HG02798 (cell line): ENCODE measurements at regions not wholly inside any gene's neighbourhood (a gene's known extent, or its start where the extent isn't known, plus 50 kb on each side); places are given as distances from the start of the nearest gene placed in this dataset.
"Not testable (repeated sequence)": the region's sequence is repeated elsewhere in the genome, so short reads cannot be mapped to it uniquely, and the experiment has no call there.

Experiments
- ATAC-seq: cut with Tn5 transposase; IDR thresholded peaks from one replicate; pipeline ENCODE4 v1.9.1; 2021; ENCODE audit warnings: mild to moderate bottlenecking; ENCODE audit not compliant: unreplicated experiment, poor library complexity

DNA sequence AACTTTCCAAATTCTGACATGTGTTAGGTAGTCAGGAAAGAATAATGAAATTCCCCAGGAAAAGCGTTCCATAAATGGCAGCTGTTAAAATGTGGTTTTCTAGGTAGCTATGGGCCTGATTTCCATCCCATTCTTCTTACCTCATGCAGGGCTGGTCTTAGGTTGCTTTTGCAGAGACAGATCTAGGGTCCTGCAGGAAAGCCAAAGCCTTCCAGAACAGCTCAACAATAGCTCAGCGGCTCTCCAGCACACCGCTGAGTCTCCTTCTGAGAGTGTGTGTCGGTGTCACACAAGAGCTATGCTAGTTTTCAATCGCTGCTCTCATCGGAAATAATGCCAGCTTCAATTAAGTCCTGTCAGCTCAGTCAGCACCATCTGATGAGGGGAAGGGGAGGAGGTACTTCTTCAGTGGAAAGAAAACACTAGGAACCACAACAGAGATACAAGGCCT lies 106.7 kb downstream of the TMEM30B start:
- ATAC-seq: no peak

GRCh38 chr14:61171727-61172126 lies 109.4 kb downstream of the TMEM30B start:
- ATAC-seq: no peak

GRCh38 chr14:61168141-61168540 lies 113.0 kb downstream of the TMEM30B start:
- no peak for ATAC-seq

GRCh38 chr14:61167642-61168041 lies 113.5 kb downstream of the TMEM30B start:
- ATAC-seq: no peak

GRCh38 chr14:61160798-61161197 lies 120.3 kb downstream of the TMEM30B start:
- no peak for ATAC-seq

DNA sequence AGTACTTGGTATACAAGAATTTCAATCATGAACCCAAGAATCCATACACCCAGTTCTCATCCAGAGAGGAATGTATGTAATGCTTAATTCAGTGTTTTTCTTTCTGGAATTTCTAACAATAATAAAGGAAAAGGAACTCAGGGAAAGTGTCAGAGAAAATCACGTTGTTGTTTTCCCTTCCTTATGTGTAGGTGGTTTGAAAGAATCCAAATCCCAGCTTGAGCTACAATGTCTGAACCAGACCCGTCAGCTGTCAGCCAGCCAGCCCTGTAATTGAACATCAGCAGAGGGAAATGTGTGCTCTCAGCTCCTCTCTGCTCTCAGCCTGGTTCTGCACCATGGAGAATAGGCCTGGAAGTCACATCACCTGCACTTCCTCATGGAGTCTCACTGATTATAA lies 126.5 kb downstream of the TMEM30B start:
- ATAC-seq: no peak

DNA sequence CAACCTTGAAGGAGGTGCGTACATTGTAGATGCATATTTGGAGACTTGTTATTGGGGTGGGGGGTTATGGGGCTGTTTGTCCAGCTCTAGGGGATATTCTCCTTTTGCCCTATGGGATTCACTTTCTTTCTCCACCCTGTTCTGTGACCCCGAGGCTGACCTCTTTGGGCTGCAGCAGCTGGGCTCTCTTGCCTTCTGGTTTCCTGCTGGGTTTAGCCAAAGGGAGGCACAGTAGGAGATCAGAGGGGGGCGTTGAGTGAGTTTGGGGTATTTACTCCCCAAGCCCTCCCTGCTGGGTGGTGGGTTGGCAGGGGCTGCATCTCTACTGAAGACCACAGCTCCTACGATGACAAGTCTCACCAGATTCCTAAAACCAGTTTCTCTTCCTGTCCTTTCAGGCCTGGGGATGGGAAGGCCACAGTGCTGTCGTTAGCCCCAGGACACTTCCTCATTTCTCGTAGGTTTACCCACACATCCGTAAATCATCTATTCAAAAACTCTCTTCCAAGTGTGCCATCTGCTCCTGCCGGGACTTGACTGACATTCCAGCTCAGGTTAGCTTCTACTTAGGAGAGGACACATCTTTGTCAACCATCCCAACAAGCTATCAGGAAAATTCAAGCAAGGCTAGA lies 127.1 kb downstream of the TMEM30B start:
- ATAC-seq: no peak

DNA sequence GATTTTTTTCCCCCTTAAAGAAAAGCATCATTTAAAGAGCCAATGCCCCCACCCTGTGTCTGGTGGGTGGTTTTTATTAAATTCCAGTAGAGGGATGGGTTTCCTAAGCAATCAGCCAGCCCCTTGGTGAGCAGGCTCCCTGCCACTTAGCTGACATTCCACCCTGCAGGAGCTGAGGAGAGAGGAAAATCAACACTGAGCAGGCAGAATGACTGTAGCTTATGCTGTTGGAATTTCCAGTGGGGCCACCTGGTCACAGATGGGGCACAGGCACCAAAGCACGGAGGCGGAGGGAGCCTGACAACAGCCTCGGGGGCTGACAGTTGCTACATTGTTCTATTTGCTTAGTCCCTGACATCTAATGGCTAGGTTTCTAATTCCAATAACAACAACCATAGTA lies 127.7 kb downstream of the TMEM30B start:
- ATAC-seq: no peak

DNA sequence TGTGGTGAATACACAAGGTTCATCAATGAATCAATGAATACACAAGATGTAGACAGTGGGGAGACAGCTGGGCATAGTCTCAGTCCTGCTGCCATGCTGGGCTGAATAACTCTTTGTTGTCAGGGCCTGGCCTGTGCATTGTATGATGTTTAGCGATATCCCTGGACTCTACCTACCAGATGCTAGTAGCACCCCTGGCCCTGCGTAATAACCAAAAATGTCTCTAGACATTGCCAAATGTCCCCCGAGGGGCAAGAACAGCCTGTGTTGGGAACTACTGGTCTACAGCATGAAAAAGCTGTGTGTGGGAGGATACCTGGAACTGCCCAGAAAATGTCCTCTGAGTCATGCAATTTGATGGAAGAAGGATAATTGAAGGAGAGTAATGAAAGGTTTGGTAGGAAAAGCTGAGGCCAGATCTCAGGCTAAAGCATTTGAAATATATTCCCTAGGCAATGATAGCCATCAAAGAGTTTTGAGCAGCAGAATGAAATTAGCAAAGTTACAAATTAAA lies 128.2 kb downstream of the TMEM30B start:
- ATAC-seq: no peak

GRCh38 chr14:61151251-61151650 lies 129.9 kb downstream of the TMEM30B start:
- ATAC-seq: no peak

GRCh38 chr14:61150851-61151250 lies 130.3 kb downstream of the TMEM30B start:
- ATAC-seq: no peak

GRCh38 chr14:61149896-61150295 lies 131.2 kb downstream of the TMEM30B start:
- no peak for ATAC-seq

GRCh38 chr14:61148742-61149350 lies 132.3 kb downstream of the TMEM30B start:
- no peak for ATAC-seq

DNA sequence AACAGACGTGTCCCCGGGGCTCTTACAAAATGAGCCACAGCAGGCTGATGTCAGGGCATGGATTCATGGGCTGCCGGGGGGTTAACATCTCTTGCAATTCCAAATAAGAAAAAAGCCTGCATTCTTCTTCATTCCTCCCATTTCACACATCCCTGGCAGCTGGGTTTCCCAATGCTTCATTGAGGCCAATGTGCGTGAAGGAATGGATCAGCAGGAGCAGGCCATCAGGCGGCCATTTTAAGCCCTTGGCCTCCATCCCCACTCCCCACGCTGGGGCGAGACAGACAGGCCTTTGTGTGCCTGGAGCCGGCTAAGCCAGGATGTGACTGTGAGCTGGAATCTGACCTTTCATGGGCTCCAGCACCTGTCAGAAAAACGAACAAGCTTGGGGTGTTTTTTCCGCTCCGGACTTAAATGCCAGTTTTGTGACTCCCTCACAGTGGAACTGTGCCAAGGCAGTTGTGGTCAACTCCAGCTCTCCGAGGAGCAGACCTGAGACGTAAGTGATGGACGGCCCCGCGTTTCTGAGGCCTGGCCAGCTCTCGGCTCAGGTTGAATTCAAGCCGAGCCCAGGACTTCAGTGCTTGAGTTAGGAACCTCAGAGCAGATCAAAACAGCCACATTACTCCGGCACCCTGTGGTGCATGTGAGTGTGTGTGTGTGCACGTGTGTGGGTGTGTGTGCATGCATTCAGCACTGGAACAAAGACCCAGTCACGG lies 133.1 kb downstream of the TMEM30B start:
- no peak for ATAC-seq

DNA sequence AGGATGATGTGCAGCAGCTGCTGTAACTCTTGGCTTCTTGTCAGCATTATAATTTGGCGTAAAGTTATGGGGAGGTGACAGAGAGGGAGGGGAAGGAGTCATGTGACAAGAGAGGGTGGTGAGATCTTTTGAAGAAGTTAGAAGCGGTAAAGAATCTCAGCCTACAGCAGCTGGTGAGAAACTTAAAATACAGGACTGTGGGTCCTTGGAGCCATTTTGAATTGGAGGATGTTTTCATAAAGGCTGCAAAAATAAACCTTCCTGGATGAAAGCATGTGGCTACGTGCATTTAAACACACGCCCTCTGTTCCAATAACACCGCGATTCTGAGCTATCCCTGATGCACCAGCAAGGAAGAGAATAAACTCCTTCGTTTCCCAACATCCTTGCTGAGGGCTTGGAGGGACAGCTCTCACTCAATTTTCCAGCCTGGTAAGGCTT lies 133.7 kb downstream of the TMEM30B start:
- ATAC-seq: no peak

DNA sequence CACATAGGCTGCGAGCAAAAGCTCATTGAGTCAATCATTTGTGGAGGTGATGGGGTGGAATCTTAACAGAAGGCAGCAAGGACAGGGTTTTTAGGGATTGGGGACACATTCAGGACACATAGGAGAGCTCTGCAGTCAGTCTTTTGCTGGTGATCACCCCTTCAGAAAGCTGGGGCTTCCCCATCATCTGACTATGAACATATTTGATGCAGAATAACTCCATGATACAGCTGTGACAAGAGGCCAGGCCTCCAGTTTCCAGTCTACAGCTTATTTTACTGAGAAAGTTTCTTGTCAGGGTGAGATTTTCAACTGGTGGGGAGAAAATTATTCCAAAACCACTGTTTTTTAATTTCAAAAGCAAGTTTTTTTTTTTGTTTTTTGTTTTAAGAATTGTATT lies 134.2 kb downstream of the TMEM30B start:
- ATAC-seq: no peak

DNA sequence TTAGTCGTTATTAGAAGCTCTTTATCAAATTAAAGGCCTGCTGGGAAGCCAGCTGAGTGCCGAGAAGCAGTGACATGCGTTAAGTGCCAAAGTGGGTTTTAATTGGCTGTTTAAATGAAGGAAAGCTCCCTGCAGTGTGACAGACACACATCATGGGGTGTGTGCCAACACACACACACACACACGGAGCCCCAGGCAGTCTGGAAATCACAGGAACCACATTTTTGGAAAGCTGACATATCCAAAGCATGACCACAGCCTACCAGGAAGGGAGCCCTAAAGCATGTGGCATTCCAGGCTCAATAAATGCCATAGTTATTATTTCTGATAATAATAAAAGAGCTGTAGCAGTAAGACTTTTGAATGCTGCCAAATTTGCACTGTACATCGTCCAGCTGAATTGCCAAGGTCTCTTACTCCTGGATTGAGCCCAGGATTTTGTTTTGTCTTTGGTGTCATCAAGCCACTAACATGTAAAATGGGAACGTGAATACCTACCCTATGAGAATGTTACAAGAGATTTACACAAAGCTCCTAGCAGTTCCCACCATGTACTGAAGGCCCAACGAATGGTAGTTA lies 135.1 kb downstream of the TMEM30B start:
- no peak for ATAC-seq

- no peak for ATAC-seq
These were observed 135.9 kb downstream of the TMEM30B start for GRCh38 chr14:61145034-61145902.

DNA sequence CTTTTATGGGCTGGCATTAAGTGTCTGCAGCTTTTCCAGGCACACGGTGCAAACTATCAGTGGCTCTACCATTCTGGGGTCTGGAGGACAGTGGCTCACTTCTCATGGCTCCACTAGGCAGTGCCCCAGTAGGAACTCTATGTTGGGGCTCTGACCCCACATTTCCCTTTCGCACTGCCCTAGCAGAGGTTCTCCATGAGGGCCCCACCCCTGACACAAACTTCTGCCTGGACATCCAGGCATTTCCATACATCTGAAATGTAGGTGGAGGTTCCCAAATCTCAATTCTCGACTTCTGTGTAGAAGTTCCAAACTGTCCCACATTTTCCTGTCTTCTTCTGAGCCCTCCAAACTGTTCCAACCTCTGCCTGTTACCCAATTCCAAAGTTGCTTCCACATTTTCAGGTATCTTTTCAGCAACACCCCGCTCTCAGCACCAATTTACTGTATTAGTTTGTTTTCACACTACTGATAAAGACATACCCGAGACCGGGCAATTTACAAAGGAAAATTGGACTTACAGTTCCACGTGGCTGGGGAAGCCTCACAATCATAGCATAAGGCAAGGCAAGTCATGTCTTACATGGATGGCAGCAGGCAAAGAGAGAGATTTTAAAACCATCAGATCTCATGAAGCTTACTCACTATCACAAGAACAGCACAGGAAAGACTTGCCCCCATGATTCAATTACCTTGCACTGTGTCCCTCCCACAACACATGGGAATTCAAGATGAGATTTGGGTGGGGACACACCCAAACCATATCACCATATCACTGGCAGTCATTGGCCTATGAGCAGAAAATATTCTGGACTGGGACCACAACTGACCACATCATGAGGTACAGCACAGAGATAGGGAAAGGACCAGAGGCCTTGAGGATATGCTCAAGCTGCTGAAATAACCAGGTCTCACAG lies 136.8 kb downstream of the TMEM30B start:
- ATAC-seq: not testable (repeated sequence)
